HG03095 (cell line): ENCODE measurements at regions not wholly inside any gene's neighbourhood (a gene's known extent, or its start where the extent isn't known, plus 50 kb on each side); places are given as distances from the start of the nearest gene placed in this dataset.
A peak's percentile ranks its signal among the peaks of the same experiment; 100 is the strongest.

Experiments
- ATAC-seq: cut with Tn5 transposase; IDR thresholded peaks from one replicate; pipeline ENCODE4 v1.9.1; 2021; ENCODE audit warnings: moderate library complexity; ENCODE audit not compliant: unreplicated experiment

DNA sequence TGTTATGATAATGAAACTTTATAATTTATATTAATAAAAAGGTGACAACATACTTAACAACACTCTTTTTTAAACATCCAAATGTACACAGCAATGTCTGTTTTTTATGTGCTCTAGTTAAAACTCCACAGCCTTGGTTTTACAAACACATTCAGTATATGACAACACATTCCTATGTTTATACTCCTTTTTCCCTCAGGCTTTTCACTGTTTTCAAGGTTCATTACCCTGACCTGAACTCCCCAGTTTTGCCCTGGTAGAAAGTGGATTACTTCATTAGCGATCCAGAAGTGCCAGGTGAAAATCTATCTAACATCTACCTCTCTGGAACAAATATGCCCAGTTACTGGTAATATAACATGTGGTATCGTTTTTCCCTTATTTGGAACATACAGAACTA lies 340.2 kb upstream of the DDHD1 start:
- no peak for ATAC-seq

DNA sequence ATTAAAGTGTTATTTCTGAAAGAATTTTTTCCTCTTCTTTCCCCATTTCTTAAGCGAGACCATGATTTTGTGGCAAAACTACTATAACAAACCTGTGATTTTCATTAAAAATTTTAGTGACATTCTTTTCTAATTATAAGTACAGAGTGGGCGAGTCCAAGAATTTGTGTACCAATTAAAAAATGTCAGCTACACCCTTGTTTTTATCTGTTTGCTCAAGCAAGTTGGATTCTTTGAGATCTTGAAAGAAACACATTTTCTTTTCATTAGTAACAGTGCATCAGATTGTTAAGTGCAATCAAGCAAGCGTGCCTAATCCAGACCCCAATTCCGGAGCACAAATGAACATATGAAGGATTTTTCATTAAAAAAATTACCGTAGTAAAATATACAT lies 338.8 kb upstream of the DDHD1 start:
- ATAC-seq = no peak

DNA sequence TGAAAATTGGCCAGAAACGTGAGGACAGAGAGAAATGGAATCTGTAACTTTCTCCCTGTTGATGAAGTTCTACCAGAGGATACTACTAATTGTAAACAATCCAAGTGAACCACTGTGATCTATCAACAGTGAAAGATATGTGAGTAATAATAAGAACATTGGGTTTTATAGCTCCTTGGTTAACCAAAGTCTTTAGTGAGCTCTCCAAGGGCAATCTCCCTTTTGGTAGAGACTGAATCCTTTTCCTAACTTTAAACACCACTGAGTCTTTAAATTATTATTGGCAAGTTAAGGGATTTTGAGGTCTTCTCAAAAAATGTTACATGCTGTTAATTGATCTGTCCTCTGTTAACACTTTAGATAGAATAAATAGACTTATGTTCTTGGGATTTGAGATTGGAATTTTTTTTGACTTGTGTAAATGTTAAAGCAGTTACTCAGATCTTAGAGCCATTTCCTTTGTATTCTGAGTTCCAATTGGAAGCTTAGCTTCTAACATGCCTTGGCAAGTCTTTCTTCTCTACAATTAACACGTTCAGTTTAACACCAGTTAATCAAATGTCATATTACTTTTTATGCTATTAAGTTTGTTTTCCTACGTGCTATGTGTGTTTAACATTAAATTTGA lies 338.2 kb upstream of the DDHD1 start:
- no peak for ATAC-seq

DNA sequence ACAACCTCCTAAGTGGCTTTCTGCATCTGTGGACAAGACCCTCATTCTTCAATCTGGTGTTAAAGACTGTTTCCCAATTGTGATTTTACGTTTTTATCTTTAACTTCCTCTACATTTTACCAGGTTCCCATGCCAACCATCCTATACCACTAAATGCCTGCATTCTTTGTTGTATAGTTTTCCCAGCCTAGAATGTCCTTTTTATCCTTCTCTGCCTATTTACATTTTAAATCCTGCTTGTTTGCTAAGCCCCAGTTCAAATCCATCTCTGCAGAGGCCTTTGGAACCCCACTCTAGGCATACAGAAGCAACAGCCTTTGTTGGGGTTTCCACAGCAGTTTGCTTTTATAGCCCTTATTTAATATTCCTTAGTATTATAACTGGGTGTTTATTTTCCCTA lies 325.1 kb upstream of the DDHD1 start:
- no peak for ATAC-seq

DNA sequence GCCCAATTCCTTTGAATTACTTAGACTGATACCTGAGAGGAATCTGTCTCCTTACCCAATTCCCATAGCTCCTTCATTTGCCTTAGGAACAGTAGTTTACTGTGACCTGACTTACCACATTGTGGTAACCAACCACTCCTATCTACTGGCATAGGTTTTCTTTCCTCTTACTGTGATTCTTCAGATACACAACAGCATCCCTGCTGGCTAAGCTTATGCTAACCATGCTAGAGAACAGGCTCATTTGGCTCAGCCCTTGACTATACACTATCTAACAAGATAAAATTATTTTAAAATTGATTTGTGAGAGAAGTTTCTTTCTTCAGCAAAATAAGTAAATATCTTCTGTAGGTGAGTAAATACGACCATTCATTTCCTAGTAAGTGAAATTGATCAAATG lies 320.4 kb upstream of the DDHD1 start:
- ATAC-seq = no peak

DNA sequence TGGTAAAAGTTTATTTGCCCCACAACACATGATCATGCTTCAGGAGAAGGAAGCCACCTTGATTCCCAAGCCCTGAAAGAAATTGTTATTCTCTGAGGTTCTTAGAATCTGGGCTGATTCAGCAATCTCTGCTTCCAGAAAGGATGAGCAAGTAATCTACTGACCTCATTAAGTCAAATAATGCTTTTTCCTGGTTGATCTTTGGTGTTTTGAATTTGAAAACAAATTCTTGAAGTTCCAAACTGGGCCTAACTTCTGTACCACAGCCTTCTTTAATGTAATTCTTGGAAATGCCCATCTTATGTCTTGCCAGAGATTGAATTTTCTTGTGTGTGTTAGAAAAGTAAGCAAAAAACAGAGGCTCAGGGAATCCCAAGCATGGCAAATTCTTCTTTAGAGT lies 319.2 kb upstream of the DDHD1 start:
- no peak for ATAC-seq

DNA sequence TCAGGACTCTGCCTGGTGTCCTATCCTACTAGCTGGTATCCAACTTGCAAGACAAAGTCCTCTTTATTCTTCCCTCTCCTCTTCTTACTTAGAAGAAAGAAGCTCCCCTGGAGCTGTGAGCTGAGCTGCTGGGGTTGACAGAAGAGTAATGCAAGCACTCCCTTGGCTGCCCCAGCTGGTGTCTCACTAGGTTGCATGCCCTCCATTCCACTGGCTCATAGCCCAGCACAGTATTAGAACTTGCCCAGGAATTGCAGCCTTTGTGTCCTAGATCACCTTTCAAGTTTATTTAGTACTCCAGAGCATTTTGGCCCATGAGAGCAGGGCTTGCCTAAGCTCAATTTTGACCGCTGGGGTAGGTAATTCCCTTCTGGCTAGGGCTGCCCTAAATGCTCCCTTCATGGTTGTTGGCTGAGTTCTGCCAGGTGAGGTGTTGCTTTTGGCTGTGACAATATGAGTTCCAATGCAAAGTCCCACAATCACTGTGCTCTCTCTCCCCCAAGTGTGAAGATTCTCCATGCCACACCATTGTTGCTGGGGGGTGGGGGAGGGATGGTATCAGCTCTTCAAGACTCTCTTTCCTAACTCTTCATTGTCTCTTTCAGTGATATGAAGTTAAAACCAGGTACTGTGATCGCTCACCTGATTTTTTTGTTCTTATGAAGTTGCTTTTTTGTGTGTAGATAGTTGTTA lies 317.4 kb upstream of the DDHD1 start:
- no peak for ATAC-seq

DNA sequence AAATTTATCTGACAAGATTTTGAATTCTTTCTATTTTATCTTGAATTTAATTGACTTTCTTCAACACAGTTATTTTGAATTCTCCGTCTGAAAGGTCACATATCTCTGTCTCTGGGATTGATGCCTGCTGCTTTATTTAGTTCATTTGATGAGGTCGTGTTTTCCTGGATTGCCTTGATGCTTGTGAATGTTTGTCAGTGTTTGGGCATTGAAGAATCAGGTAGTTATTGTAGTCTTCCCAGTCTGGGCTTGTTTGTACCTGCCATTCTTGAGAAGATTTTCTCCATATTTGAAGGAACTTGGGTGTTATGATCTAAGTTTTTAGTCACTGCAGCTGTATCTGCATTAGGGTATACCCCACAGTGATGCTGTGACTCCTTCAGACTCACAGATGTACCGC lies 315.8 kb upstream of the DDHD1 start:
- no peak for ATAC-seq

DNA sequence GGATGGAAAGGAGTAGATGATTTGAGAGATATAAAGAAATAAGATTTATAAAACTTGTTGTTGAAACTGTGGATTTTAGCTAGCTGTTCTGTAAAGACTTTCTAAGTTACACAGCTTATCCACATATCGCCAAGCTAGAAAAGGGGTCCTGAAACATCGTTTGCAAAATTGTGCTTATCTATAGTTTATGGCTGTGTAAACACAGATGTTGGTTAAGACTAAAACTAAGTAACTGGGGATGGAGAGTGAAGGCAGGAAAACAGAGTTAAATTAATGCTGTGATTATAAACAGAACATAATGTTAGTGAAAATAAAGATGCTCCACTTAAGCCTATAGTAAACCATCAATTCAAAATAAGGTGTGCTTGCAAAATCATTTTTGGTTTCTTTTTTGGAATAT lies 311.3 kb upstream of the DDHD1 start:
- no peak for ATAC-seq

DNA sequence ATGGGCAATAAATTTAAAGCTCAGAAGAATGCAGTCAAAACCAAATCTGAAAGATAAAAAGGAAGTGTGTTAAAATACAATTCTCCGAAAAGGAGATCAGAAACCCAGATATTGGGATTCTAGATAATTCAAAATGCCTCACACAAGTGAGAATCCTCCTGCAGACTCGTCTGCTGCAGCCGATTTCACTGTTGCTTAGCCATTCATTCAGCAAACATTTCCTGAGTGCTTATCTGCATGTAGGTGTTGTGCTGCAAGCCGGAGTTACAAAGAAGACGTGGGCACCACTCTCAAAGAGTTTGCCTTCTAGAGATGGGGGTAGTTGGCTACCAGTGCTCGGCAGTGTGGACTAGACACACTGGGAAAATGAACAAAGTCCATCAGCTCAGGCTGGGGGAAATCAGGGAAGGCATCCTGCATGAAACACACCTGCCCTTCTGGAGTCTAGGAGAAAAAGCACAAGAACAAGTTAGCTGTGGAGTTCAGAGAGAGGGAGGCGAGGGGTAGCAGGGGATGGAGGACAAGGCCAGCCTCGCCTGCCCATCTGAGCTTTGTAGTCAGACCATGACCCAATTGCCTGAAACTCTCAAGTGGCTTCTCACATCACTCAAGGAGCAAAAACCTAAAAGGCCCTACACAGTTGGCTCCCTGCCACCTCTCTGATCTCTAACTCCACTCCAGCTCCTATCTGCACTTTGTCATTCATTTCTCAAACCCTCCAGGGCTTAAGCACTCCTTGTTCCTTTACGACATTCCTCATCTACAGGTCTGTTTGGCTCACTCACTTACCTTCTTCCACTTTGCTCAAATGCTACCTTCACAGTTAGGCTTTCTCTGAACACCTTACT lies 310.0 kb upstream of the DDHD1 start:
- ATAC-seq = no peak

DNA sequence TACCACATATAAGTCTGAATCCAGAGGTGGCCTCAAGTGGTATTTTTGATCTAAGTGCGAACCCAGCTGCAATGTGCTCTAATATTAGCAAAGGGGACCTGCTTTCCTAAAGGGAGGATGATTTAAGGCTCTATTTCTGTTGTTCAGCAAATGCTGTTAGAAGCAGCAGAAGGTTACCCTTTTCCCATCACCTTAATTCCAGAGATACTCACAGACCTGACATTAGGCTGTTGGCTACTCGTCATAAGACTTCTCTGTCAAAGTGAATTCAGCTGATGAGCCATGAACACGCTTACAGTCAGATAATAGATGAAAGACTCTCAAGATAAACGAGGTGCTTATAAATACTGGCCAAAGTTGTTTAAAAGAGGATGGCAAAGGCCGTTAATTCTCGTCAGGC lies 308.7 kb upstream of the DDHD1 start:
- no peak for ATAC-seq

DNA sequence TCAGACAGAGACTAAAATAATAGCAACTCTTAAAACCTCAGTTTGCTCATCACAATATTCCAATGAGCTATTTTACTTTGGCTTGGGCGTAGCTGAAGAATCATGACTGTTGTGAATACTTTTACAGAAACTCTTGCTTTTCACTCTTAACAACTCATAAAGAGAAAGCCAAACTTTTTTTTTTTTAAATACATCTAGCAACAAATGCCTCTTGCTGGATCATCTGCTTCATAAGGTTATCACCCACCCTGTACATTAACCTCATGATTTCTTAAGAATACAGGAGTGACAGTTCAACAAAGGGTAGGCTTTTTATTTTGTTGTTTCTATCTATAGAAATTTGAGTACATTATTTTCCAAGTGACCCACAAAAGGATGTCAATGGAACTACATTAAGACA lies 307.4 kb upstream of the DDHD1 start:
- no peak for ATAC-seq

DNA sequence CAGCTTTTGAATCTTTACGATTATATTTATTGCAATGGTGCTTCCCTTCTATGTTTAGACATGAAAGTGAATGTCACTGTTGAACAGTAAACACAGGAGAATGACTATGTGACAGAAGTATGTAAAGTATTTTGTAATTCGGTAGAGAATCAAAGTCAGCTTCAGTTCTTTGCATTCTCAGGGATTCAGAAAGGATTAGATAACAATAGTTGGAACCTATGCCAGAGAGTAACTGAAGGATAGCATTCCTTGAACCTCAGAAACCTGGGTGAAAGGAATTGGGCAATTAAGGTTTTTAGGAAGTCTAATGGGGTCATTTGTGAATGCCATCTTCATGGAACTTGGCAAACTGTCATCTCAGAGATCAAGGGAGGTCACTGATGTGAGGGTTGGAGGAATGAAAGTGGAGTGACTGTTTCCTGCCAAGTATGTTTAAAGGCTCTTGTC lies 305.3 kb upstream of the DDHD1 start:
- ATAC-seq = no peak

DNA sequence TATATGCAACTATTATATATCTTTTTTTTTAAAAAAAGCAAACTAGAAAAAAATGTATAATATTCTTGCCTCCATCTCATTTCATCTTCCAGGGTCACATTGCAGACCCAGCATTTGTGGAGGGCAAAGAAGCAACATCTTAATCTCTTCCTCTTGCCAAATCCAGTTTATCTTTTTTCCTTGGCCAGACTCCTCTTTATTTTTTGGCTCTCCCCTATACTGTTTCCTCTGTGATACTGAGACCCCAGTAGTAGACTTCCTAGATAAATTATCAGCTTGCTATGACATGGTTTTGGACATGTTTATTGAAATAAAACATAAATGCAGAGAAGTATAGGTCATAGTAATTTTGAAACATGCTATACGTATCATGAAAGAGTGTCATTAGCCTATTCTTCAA lies 303.8 kb upstream of the DDHD1 start:
- no peak for ATAC-seq

DNA sequence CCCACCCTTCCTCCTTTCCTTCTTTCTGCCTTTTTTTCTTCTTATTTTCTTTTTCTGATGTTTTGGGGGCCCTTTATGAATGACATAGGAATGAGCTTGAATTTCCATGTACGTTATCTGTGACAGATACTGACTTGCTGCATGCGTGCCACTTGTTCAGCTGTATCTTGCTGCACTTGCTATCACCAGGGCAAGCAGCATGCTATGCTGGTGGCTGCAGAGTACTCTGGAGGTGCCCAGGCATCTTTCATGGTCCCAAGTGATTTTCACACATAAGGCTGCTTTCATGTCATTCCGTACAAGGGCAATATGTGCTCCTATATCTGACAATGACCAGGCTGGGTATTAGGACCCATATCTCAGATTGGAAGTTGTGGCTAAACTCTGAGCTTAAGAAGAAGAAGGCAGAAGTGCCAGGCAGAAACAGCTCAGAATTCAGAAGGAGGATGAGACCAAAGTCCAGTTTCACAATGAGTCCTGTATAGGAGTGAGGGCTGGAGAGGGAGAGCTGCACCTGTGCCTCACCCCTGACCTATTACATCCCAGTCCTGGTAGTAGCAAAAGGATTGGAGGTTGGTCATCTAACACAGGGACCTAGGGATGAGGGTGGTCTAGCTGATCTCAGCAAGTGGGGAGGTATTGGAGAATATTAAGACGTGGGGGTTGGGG lies 299.0 kb upstream of the DDHD1 start:
- no peak for ATAC-seq

DNA sequence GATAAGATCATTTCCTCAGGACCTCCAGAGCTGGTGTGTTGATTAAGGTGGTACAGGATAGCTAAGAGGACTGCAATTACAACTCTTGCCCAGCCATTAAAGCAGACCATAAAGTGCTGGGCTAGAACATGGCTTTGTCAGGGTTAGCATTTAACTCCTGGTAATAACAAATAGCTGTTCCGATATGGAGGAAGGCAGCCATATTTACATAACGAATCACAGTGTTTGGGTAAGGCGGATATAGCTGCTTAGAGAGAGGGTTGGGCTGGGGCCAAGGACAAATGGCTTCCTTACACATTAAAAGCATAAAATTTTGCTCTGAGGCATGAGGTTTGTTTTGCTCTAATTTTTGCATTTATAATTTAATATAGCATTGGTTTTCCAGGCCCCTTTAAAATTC lies 297.7 kb upstream of the DDHD1 start:
- ATAC-seq = no peak

DNA sequence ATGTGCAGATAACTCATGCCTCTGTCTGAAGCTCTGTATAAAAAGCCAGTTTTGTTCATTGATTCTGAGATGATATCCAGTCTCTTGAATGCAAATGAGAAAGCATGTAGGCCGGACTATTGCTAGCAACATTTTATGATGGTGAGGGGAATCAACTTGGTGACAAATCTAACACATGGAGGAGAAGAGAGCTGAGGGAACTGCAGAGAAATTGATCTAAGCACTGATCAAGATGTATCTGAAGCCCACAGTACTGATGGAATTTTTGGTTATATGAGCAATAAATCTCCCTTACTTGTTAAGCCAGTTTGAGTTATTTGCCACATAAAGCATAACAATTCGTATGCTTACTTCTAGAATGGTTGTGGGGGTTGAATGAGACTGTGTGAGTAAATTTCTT lies 295.6 kb upstream of the DDHD1 start:
- ATAC-seq = no peak

DNA sequence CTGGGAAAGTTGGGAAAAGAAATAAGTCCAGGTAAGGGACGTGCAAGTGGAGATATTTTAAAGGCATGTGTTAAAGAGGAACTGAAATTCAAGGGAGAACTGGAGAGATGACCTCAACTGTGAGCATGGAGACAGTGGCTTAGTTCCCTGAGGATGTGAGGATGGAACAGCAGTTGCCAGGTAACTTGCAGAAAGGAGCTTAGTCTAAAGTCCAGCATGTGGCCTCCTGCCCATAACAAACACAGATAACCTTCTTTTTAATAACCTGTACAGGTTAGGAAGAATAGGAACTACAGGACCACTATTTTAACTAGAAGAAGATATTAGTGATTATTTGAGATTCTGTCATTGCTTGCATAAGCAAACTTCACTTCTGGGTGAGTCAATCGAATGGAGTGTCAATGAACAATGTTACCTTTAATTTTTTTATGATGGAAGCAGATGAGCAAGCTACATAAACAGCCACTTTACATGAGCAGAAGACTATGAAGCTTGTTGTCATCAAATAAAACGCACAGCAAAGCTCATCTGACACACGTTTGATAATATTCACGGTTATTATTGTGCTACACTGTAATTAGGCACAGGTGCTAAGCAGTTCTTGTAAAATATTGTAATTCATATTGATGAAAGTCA lies 291.7 kb upstream of the DDHD1 start:
- ATAC-seq = no peak

DNA sequence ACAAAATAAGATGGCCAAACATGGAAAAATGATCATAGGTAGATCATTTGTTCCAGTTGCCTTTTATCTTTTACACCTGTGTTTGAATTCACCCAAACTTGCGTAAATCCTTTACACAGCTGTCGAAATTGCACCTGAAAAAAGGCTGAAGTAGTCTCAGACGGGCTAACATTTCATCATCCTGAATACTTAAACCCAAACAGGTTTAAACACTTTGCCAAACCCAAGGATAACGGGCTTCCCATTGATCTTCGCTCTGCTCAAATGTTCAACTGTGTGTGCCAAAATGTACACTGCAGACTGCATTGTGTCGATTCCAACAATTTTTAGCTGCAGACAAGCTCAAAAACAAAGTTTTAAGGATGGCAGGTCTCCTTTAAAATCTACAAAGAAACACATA lies 288.7 kb upstream of the DDHD1 start:
- no peak for ATAC-seq

DNA sequence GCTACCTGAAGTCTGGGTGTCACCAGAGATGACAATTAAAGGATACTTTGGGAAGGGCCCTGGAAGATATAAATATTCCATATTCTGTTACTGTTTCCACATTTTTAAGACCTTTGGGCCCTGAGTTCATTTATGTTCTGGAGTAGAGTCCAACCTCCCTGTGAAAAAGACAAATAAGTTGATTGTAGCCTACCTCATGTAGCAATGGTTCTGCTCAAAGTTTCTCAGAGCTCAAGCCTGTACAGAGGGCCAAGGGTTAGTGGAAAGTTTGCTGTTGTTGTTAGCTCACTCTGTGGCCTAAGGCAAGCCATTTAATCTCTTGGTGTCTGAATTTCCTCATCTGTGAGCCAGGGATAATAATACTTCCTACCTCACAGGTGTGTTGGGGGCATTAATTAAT lies 284.7 kb upstream of the DDHD1 start:
- ATAC-seq = no peak

DNA sequence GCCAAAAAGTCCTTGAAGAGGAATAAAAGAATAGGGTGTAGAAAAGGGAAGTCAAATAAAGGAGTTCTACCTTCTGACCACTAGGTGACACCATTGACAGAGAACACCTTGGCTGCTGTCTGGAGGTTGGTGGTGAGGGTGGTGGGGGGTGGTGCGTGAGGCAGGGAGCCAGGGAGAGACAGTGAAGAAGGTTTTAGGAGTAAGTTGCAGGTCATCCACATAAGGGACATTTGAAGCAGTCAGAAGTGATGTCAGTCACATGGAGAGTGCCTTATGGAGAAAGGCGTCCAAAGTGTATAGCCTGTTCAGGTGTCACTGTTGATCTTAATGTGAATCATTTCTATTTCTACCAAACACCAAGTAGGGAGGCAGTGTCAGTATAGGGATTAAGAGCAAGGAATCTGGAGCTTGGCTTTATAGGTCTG lies 279.3 kb upstream of the DDHD1 start:
- peak; percentile 62 for ATAC-seq
